HG03520 (cell line): ENCODE measurements at regions not wholly inside any gene's neighbourhood (a gene's known extent, or its start where the extent isn't known, plus 50 kb on each side); places are given as distances from the start of the nearest gene placed in this dataset.

ENCODE experiments used
- ATAC-seq: cut with Tn5 transposase; IDR thresholded peaks from one replicate; pipeline ENCODE4 v1.9.1; 2021; ENCODE audit warnings: mild to moderate bottlenecking, moderate library complexity; ENCODE audit not compliant: unreplicated experiment

DNA sequence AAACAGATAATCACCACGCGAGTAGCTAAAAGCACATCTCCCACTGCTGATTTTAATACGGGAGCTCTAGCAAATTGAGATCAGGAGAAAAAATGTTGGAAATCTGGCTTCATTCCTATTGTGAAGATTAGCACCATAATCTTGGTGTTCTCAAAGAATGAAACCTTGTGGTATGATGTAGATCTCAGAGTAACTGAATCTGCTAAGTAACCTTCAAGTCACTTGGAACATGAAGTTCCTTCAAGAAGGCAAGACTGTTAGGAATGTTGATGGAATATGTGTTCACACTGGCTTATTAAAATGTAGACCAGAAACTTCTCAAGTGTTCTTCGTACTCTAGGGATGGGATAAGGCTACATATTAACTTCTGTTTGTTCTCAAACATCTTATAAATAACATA, 117.4 kb upstream of the CHRM3 start:
- ATAC-seq, result no peak

DNA sequence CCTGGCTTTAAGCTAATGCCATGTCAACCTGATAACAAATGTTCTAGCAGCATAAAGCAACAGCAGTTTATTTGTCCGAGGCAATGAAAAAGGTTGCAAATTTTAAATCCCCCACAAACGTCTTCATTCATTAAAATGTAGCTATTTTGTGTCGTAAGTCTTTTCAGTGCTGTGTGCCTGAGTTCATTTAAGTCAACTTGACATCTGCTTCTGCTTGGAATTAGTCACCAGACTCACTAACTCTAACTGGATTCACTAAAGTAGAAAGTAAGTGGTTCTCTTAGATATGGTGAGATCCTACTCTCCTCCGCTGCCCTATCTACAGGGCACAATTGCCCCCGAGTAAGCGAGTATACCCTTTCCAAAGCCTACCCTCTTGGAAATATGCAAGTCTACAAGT, 118.4 kb upstream of the CHRM3 start:
- no peak for ATAC-seq

DNA sequence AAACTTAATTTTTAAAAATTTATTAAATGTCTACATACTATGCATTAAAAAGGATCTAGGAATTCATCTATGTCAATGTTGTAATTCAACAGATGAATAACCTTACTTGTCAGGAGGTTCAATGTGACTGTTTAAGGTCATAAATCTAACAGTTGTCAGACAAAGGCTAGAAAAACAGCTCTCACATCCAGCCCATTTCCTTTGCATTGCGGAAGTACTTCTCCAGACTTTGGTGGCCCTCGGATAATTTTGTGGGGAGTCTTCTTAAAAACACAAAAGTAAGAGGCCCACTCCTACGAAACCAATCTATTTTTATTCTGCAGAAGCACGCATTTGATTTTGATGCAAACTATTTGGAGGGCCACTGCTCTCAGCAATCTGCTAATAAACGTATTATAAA, 122.6 kb upstream of the CHRM3 start:
- no peak for ATAC-seq

- no peak for ATAC-seq
Observed at GRCh38 chr1:239262538-239262937, 123.8 kb upstream of the CHRM3 start.

GRCh38 chr1:239261521-239261920, 124.8 kb upstream of the CHRM3 start:
- ATAC-seq, result no peak

DNA sequence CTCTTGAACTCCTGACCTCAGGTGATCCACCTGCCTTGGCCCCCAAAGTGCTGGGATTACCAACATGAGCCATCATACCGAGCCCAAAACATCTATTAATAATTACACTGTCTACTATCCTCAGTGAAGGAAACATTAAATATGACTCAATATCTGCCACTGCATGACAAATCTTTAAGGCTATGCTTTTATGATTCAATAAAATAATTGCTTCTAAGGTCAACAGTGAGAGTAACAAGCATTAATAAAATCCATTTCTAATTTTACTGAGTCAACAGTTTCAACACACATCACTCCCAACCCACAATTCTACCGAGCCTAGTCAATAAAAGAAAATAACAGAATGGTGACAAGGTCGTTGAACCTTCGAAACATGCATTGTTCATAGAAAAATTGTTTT, 125.5 kb upstream of the CHRM3 start:
- ATAC-seq, result no peak

DNA sequence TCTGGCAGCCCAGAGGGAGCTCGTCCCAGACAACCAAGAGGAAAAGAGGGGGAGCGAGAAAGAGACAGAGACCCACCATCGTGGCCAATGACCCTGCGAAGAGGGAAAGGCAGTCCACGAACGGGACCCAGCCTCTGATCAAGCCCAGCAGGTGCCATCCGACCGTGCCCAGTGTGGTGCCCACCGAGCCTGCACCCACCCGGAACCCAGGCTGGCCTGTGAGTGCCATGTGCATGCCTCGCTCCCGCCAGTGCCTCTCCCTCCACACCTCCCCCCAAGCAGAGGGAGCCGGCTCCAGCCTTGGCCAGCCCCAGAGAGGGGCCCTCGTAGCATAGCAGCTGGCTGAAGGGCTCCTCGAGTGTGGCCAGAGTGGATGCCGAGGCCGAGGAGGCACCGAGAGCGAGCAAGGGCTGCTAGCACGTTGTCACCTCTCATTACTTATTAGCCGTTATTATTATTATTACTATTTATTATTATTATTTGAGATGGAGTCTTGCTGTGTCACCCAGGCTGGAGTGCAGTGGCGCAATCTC, 130.7 kb upstream of the CHRM3 start:
- ATAC-seq, result no peak

DNA sequence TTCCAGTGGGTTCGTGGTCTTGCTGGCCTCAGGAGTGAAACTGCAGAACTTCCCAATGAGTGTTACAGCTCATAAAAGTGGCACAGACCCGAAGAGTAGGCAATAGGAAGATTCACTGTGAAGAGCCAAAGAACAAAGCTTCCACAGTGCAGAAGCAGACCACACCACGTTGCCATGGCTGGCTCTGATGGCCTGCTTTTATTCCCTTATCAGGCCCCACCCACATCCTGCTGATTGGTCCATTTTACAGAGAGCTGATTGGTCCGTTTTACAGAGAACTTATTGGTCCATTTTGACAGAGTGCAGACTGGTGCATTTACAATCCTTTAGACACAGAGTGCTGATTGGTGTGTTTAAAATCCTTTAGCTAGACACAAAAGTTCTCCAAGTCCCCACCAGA, 131.4 kb upstream of the CHRM3 start:
- ATAC-seq, result no peak

GRCh38 chr1:239253032-239253431, 133.3 kb upstream of the CHRM3 start:
- ATAC-seq, result no peak

DNA sequence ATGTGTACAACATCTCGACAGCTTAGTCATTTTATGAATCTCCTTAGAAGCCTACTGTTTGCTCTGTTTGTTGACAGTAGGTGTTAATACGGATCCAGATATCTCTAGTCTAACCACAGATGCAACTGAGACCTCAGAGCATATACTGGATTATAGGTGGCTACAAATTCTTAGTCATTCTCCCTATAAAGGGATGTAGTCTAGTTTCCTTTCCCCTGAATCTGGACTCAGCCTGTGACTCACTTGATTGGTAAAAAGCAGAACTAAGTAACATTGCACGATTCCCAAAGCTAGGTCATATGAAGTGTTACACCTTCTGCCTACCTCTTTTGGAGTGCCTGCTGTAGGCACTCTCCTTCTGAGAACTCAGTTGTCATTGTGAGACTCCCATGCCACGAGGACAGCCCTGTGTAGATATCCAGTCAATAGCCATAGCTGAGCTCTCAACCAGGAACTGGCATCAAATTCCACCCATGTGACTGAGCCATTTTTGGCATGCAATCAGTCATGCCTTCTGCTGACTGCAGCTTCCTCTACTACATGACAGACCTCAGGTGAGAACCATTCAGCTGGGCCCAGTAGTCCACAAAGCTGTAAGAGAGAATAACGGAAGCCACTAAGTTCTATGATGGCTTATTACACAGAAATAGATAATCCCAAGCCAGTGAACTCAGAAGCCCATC, 135.9 kb upstream of the CHRM3 start:
- ATAC-seq, result no peak

- ATAC-seq, result no peak
Observed at GRCh38 chr1:239247285-239247684, 139.1 kb upstream of the CHRM3 start.

- no peak for ATAC-seq
Observed at GRCh38 chr1:239244084-239244483, 142.3 kb upstream of the CHRM3 start.

DNA sequence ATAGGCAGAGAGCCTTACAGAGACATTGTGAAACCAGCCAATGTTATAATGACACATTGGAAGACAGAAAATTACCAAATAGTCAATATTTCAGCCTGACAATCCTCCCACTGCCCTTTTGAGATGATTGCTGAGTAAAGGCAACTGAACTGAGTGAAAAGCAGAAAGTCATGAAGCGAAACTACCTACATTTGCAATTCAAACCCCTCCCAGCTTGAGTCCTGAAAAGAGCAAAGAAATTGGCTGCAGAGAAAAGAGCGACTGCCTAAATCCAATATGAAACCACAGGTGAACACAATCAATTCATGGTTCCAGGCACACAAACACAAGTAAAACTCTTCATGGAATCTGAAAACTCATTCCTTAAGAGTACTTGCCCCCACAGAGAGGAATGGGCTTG, 143.4 kb upstream of the CHRM3 start:
- no peak for ATAC-seq

DNA sequence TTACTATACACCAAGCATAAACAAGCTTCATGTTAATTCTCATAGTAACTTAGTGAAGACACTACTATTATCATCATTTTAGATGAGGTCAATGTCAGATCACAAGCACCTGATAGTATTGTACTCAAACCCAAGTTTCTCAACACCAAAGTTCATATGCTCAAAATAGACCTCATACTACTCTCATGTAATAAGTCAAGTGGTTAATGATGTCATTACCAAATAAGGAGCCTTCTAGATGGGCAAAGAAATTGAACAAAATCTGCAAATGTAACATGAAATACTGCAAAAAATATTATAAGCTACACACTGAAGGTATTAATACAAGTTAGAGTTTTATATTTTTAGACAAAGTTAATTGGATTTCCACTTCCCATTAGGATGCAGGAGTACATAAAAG, 144.0 kb upstream of the CHRM3 start:
- no peak for ATAC-seq

- ATAC-seq, result no peak
Observed at GRCh38 chr1:239240736-239241135, 145.6 kb upstream of the CHRM3 start.

- no peak for ATAC-seq
Observed at GRCh38 chr1:239239529-239239928, 146.8 kb upstream of the CHRM3 start.

DNA sequence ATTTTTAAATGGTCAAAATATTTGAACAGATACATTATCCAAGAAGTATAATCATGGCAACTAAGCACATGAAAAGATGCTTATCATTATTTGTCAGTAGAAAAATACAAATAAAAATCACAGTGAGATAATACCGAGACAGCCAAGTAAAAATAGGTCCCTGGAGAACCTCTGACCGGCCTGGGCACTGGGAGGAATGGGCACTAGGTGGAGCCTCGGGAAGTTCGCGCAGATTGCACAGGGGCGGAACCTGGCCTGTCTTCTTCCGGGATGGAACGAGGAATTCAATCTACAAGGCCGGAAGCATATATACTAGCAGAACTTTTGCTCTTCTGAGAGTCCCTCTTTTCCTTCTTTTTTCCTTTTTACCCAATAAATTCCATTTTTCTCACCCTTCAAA, 148.5 kb upstream of the CHRM3 start:
- no peak for ATAC-seq

DNA sequence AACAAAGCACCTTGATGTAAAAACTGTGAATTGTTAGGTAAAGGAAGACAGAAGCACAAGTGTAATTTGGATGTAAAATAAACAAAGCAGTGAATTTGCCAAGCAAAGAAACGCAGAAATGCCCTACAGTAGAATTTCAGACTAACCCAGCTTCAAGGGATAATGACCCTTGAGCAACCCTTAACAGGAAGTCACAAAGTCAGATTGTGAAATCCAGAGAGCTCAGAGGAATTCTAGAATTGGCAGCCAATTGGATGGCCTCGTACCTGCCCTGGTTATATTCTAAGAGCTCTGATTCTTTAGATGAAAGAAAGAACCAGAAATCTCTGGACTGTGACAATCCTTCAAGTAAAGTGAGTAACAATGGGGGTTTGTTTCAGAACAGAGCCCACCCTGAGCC, 152.7 kb upstream of the CHRM3 start:
- no peak for ATAC-seq

GRCh38 chr1:239232921-239233320, 153.4 kb upstream of the CHRM3 start:
- ATAC-seq, result no peak

GRCh38 chr1:239228451-239228850, 157.9 kb upstream of the CHRM3 start:
- ATAC-seq, result no peak

GRCh38 chr1:239225396-239225795, 161.0 kb upstream of the CHRM3 start:
- ATAC-seq, result no peak

DNA sequence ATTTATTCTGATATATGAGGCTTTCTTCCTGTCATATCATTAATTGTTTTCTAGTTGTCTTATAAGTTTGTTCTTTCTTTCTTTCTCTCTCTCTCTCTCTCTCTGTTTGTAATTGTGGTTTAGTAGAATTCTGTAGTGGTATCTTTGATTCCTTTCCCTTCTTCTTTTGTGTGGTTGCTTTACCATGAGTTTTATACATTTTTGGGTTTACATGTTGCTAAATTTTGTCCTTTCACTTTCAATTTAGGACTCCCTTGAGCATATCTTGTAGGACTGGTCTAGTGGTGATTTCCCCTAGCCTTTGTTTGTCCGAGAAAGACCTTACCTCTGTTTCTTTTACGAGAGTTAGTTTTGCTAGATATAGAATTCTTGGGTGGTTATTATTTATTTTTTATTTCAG, 162.3 kb upstream of the CHRM3 start:
- ATAC-seq, result no peak

DNA sequence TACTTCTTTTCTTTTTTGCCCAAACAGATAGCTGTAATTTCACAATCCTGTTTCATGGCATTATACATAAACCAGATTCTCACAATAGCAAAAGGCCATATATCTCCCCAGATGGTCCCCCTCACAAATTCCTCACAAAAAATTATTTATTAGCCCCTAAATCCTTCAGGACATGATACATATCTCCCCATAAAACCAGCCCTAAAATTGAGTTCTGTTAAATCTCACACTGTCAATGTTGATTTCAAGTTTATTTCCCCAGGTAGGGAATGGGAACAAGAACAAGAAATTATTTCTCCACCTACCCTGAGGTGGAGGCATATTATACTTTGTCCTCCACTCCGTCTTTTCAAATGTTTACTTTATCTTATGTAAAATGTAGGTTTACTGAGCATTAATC, 163.4 kb upstream of the CHRM3 start:
- no peak for ATAC-seq
